Neural progenitor cell (in vitro differentiated cells): ENCODE measurements at regions not wholly inside any gene's neighbourhood (a gene's known extent, or its start where the extent isn't known, plus 50 kb on each side); places are given as distances from the start of the nearest gene placed in this dataset.
"Not testable (repeated sequence)": the region's sequence is repeated elsewhere in the genome, so short reads cannot be mapped to it uniquely, and the experiment has no call there.

ENCODE experiments used
- CTCF ChIP-seq: fragments of 200-600 bp; sonication (generic); IDR thresholded peaks from 2 replicates; pipeline ENCODE4 v1.5.1; 2017; ENCODE audit warnings: antibody characterized with exemption, mild to moderate bottlenecking
- EZH2 ChIP-seq: fragments of 200-600 bp; sonication (generic); IDR thresholded peaks from 2 replicates; pipeline ENCODE4 v1.6.1; 2017; ENCODE audit warnings: antibody characterized with exemption, mild to moderate bottlenecking, moderate library complexity
- EZH2phosphoT487 ChIP-seq: fragments of 200-600 bp; sonication (generic); IDR thresholded peaks from 2 replicates; pipeline ENCODE4 v1.6.1; 2017; ENCODE audit warnings: antibody characterized with exemption

GRCh38 chr14:105697955-105698354, 171.6 kb downstream of the TMEM121 start:
- not testable (repeated sequence) for TF ChIP-seq CTCF, EZH2, EZH2phosphoT487
